PC-3 (cell line): ENCODE measurements at regions not wholly inside any gene's neighbourhood (a gene's known extent, or its start where the extent isn't known, plus 50 kb on each side); places are given as distances from the start of the nearest gene placed in this dataset.
"Not testable (repeated sequence)": the region's sequence is repeated elsewhere in the genome, so short reads cannot be mapped to it uniquely, and the experiment has no call there.

Experiments
- ATAC-seq: fragments of 200-7000 bp; cut with Tn5 transposase; 2 replicates; pipeline ENCODE4 v1.9.1; 2020; ENCODE audit warnings: mild to moderate bottlenecking, moderate library complexity
- BruUV-seq: library from RNA; stranded (reverse); fragments of 400-500 nt; replicated peaks from 2 replicates; lab custom pipeline; 2021; lab: Mats Ljungman, UMichigan
- CTCF ChIA-PET: fragments of 300-600 bp; sonication (Branson Sonifier 250); formaldehyde crosslinking; loops from one replicate; lab custom pipeline; 2022; ENCODE audit warnings: antibody characterized with exemption; lab: Charles Lee
- POLR2A ChIA-PET: fragments of 300-600 bp; sonication (Branson Sonifier 250); formaldehyde crosslinking; loops from one replicate; lab custom pipeline; 2022; ENCODE audit warnings: antibody characterized with exemption; ENCODE audit not compliant: unreplicated experiment; lab: Charles Lee
- DNase-seq: peaks from one replicate; pipeline ENCODE4 v3.0.0-alpha.2; 2015
- H2AFZ ChIP-seq: fragments of 300-600 bp; sonication (generic); 2 replicates; pipeline ENCODE4 v1.6.0; 2016; ENCODE audit warnings: antibody characterized with exemption, low read length
- H3F3A ChIP-seq: fragments of 300-600 bp; sonication (generic); one replicate; pipeline ENCODE4 v1.6.0; 2017; ENCODE audit warnings: antibody characterized with exemption, low read length, control low read depth, mild to moderate bottlenecking; ENCODE audit not compliant: unreplicated experiment
- H3K27ac ChIP-seq: fragments of 300-600 bp; sonication (generic); 2 replicates; pipeline ENCODE4 v1.5.1; 2016; ENCODE audit warnings: mild to moderate bottlenecking, low read length
- H3K27me3 ChIP-seq: fragments of 300-600 bp; sonication (generic); 2 replicates; pipeline ENCODE4 v1.6.1; 2016; ENCODE audit warnings: low read length, mixed read lengths
- H3K36me3 ChIP-seq: fragments of 300-600 bp; sonication (generic); 2 replicates; pipeline ENCODE4 v1.6.1; 2016; ENCODE audit warnings: low read depth, mixed run types, low read length, mixed read lengths
- H3K4me1 ChIP-seq: fragments of 300-600 bp; sonication (generic); 2 replicates; pipeline ENCODE4 v1.5.1; 2016; ENCODE audit warnings: low read length; ENCODE audit not compliant: insufficient read depth
- H3K4me2 ChIP-seq: fragments of 300-600 bp; sonication (generic); 2 replicates; pipeline ENCODE4 v1.6.0; 2016; ENCODE audit warnings: low read length
- H3K4me3 ChIP-seq: fragments of 300-600 bp; sonication (generic); 2 replicates; pipeline ENCODE4 v1.5.1; 2016; ENCODE audit warnings: mild to moderate bottlenecking, low read length, mixed read lengths
- H3K79me2 ChIP-seq: fragments of 300-600 bp; sonication (generic); 2 replicates; pipeline ENCODE4 v1.6.1; 2017; ENCODE audit warnings: low read length, mixed read lengths
- H3K9ac ChIP-seq: fragments of 300-600 bp; sonication (generic); 2 replicates; pipeline ENCODE4 v1.6.0; 2016; ENCODE audit warnings: mild to moderate bottlenecking, low read length
- H3K9me2 ChIP-seq: fragments of 300-600 bp; sonication (generic); replicated peaks from 2 replicates; pipeline ENCODE4 v1.6.1; 2016; ENCODE audit warnings: mixed run types, low read length, mixed read lengths
- H3K9me3 ChIP-seq: fragments of 300-600 bp; sonication (generic); 2 replicates; pipeline ENCODE4 v1.6.1; 2016; ENCODE audit warnings: low read length, mixed read lengths
- H4K20me1 ChIP-seq: fragments of 300-600 bp; sonication (generic); 2 replicates; pipeline ENCODE4 v1.6.1; 2016; ENCODE audit warnings: low read length, mixed read lengths
- intact Hi-C: fragments of 100-400 bp; cut with micrococcal nuclease; formaldehyde crosslinking; loops from 2 replicates; pipeline ENCODE4 v1.9.0; 2023

- BruUV-seq, H4K20me1 ChIP-seq, H3K79me2 ChIP-seq, H3K9me3 ChIP-seq, DNase-seq, H2AFZ ChIP-seq, H3F3A ChIP-seq, H3K36me3 ChIP-seq, H3K9me2 ChIP-seq, H3K4me3 ChIP-seq, H3K4me2 ChIP-seq, POLR2A ChIA-PET, ATAC-seq, H3K4me1 ChIP-seq, H3K27ac ChIP-seq, CTCF ChIA-PET, H3K9ac ChIP-seq, intact Hi-C loops, H3K27me3 ChIP-seq: not testable (repeated sequence)
These were observed 206.1 kb upstream of the ZNF469 start for GRCh38 chr16:88176591-88177180.

- BruUV-seq, H3K9me2 ChIP-seq, H3K36me3 ChIP-seq: not testable (repeated sequence)
These were observed 204.5 kb upstream of the ZNF469 start for GRCh38 chr16:88178251-88178650.

GRCh38 chr16:88178896-88179295 lies 203.9 kb upstream of the ZNF469 start:
- intact Hi-C loops, DNase-seq, H3K4me3 ChIP-seq, BruUV-seq, H3K36me3 ChIP-seq, H3F3A ChIP-seq, CTCF ChIA-PET, H3K9me2 ChIP-seq, H4K20me1 ChIP-seq, H3K27me3 ChIP-seq, H3K4me1 ChIP-seq, H3K4me2 ChIP-seq, H3K9ac ChIP-seq, POLR2A ChIA-PET, H3K27ac ChIP-seq, H3K79me2 ChIP-seq, H3K9me3 ChIP-seq, H2AFZ ChIP-seq, ATAC-seq: not testable (repeated sequence)

More at GRCh38 chr16:88178251-88178650, 204.5 kb upstream of the ZNF469 start:
- ATAC-seq, H3K4me3 ChIP-seq, H3K27ac ChIP-seq, H3K9me3 ChIP-seq, H3K9ac ChIP-seq, H3K79me2 ChIP-seq, H3F3A ChIP-seq, H3K4me2 ChIP-seq, DNase-seq, POLR2A ChIA-PET, intact Hi-C loops, H4K20me1 ChIP-seq, CTCF ChIA-PET, H3K4me1 ChIP-seq, H3K27me3 ChIP-seq, H2AFZ ChIP-seq: not testable (repeated sequence)

- H4K20me1 ChIP-seq, H3K9me2 ChIP-seq, POLR2A ChIA-PET, H3F3A ChIP-seq, H2AFZ ChIP-seq, ATAC-seq, H3K79me2 ChIP-seq, BruUV-seq, H3K27ac ChIP-seq, H3K4me2 ChIP-seq, intact Hi-C loops, H3K36me3 ChIP-seq, CTCF ChIA-PET, H3K27me3 ChIP-seq, H3K4me1 ChIP-seq, H3K9ac ChIP-seq, H3K4me3 ChIP-seq, H3K9me3 ChIP-seq: not testable (repeated sequence)
- peak; percentile 13 for DNase-seq
These were observed 199.5 kb upstream of the ZNF469 start for GRCh38 chr16:88182967-88183881.

- not testable (repeated sequence) for H3K9ac ChIP-seq, BruUV-seq, ATAC-seq
These were observed 198.7 kb upstream of the ZNF469 start for GRCh38 chr16:88184053-88184452.

GRCh38 chr16:88184566-88185355 lies 198.0 kb upstream of the ZNF469 start:
- H4K20me1 ChIP-seq, H3K9me3 ChIP-seq, H3K79me2 ChIP-seq, H3F3A ChIP-seq, H3K4me1 ChIP-seq, H3K36me3 ChIP-seq, CTCF ChIA-PET, H3K27ac ChIP-seq, intact Hi-C loops, POLR2A ChIA-PET, H3K27me3 ChIP-seq, BruUV-seq, H3K9ac ChIP-seq, H3K9me2 ChIP-seq: not testable (repeated sequence)
- ATAC-seq (peak; percentile 84), DNase-seq (peak; percentile 50)
- peak overlapping the region; percentile 78 for H3K4me2 ChIP-seq
- H3K4me3 ChIP-seq, result peak overlapping the region; percentile 50
- 0 out of 2 replicates have a peak overlapping the region, but pooled peaks have one; percentile 53 for H2AFZ ChIP-seq

More at GRCh38 chr16:88184053-88184452, 198.7 kb upstream of the ZNF469 start:
- Histone ChIP-seq H3K4me3 (peak overlapping the region; percentile 50; the same call in 1 of the 2 replicates), H2AFZ (0 out of 2 replicates have a peak overlapping the region, but pooled peaks have one; percentile 18), H3K4me2 (peak overlapping the region; percentile 78; the same call in 1 of the 2 replicates)
- H3F3A ChIP-seq, H3K27ac ChIP-seq, H3K79me2 ChIP-seq, CTCF ChIA-PET, intact Hi-C loops, H3K36me3 ChIP-seq, H4K20me1 ChIP-seq, POLR2A ChIA-PET, H3K9me3 ChIP-seq, H3K27me3 ChIP-seq, H3K4me1 ChIP-seq, DNase-seq, H3K9me2 ChIP-seq: not testable (repeated sequence)
